Stimulated activated CD8-positive, alpha-beta memory T cell treated with anti-CD3 and anti-CD28 coated beads, Interleukin-12 subunit alpha, Interleukin-12 subunit beta, amount 100 ng/mL, for 1 hour (primary cell): ENCODE measurements at regions not wholly inside any gene's neighbourhood (a gene's known extent, or its start where the extent isn't known, plus 50 kb on each side); places are given as distances from the start of the nearest gene placed in this dataset.

Experiments
- DNase-seq: peaks from one replicate; pipeline ENCODE4 v3.0.0-alpha.2; 2020; ENCODE audit warnings: low read depth

- DNase-seq = no peak
Measured at GRCh38 chr1:229033480-229033879, 237.4 kb upstream of the RAB4A start.

GRCh38 chr1:229034342-229034741 lies 236.6 kb upstream of the RAB4A start:
- no peak for DNase-seq

- no peak for DNase-seq
Measured at GRCh38 chr1:229035054-229035747, 235.7 kb upstream of the RAB4A start.

GRCh38 chr1:229035748-229036082 lies 235.2 kb upstream of the RAB4A start:
- no peak for DNase-seq

GRCh38 chr1:229037806-229038405 lies 233.0 kb upstream of the RAB4A start:
- no peak for DNase-seq

- DNase-seq = no peak
Measured at GRCh38 chr1:229040630-229041358, 230.1 kb upstream of the RAB4A start.

- DNase-seq = no peak
Measured at GRCh38 chr1:229041946-229042345, 229.0 kb upstream of the RAB4A start.

GRCh38 chr1:229042482-229042881 lies 228.4 kb upstream of the RAB4A start:
- DNase-seq = no peak

- no peak for DNase-seq
Measured at GRCh38 chr1:229043115-229043514, 227.8 kb upstream of the RAB4A start.

GRCh38 chr1:229046251-229046853 lies 224.6 kb upstream of the RAB4A start:
- DNase-seq = no peak

GRCh38 chr1:229047161-229047839 lies 223.6 kb upstream of the RAB4A start:
- no peak for DNase-seq

GRCh38 chr1:229047840-229048620 lies 222.9 kb upstream of the RAB4A start:
- no peak for DNase-seq

- no peak for DNase-seq
Measured at GRCh38 chr1:229048896-229049295, 222.0 kb upstream of the RAB4A start.

GRCh38 chr1:229056046-229056445 lies 214.9 kb upstream of the RAB4A start:
- DNase-seq = no peak

GRCh38 chr1:229058111-229058561 lies 212.8 kb upstream of the RAB4A start:
- peak; percentile 10 for DNase-seq

GRCh38 chr1:229058729-229059128 lies 212.2 kb upstream of the RAB4A start:
- DNase-seq = no peak

GRCh38 chr1:229059671-229060539 lies 211.0 kb upstream of the RAB4A start:
- no peak for DNase-seq

GRCh38 chr1:229062135-229062534 lies 208.8 kb upstream of the RAB4A start:
- DNase-seq = no peak

- no peak for DNase-seq
Measured at GRCh38 chr1:229063154-229063773, 207.6 kb upstream of the RAB4A start.
